OCI-LY3 (cell line): ENCODE measurements at regions not wholly inside any gene's neighbourhood (a gene's known extent, or its start where the extent isn't known, plus 50 kb on each side); places are given as distances from the start of the nearest gene placed in this dataset.

Experiments
- EZH2phosphoT487 ChIP-seq: fragments of 200-600 bp; shearing (Covaris generic); IDR thresholded peaks from 2 replicates; pipeline ENCODE4 v1.6.1; 2018; ENCODE audit warnings: antibody characterized with exemption, mixed run types, low read depth
- TF ChIP-seq, protein P1 (sequence below): fragments of 200-600, 300-600 bp; sonication (generic); IDR thresholded peaks from 2 replicates; pipeline ENCODE4 v1.5.1; 2014; ENCODE audit warnings: antibody characterized with exemption, low read length, low read depth

DNA sequence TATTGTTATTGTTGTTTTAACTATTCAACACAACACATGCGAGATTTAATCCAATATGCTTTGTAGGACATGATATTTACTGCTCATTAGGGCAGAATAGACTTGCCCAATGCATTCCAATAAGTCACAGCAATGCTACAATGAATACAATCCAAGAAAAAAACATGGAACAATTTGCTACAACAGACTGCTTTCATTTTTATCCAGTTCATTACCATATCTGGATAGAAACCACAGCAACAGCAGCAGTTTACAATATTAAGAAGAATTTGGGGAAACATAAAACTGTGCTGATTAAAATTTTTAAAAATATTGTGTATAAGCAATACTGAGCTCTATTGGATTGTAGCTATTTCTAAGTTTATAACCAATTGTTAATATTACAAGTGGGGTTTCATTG lies 833.0 kb downstream of the DIAPH3 start:
- TF ChIP-seq, protein P1, sequence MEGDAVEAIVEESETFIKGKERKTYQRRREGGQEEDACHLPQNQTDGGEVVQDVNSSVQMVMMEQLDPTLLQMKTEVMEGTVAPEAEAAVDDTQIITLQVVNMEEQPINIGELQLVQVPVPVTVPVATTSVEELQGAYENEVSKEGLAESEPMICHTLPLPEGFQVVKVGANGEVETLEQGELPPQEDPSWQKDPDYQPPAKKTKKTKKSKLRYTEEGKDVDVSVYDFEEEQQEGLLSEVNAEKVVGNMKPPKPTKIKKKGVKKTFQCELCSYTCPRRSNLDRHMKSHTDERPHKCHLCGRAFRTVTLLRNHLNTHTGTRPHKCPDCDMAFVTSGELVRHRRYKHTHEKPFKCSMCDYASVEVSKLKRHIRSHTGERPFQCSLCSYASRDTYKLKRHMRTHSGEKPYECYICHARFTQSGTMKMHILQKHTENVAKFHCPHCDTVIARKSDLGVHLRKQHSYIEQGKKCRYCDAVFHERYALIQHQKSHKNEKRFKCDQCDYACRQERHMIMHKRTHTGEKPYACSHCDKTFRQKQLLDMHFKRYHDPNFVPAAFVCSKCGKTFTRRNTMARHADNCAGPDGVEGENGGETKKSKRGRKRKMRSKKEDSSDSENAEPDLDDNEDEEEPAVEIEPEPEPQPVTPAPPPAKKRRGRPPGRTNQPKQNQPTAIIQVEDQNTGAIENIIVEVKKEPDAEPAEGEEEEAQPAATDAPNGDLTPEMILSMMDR = no peak
- TF ChIP-seq EZH2phosphoT487 = no peak
